ENCODE measurements at regions not wholly inside any gene's neighbourhood (a gene's known extent, or its start where the extent isn't known, plus 50 kb on each side); places are given as distances from the start of the nearest gene placed in this dataset.

- FAIRE-seq (no peak), DNase-seq (ENCODE audit: insufficient read length, low spot score) (no peak)
- no peak for TF ChIP-seq CTCF (IDR thresholded peaks at IDR 0.05; ENCODE audit: insufficient read depth, missing control alignments)
These were observed 131.2 kb upstream of the HAND1 start for GRCh38 chr5:154609251-154609650.

GRCh38 chr5:154608531-154609011 lies 130.5 kb upstream of the HAND1 start:
- FAIRE-seq (no peak), DNase-seq (ENCODE audit: insufficient read length, low spot score) (no peak)
- TF ChIP-seq CTCF (IDR thresholded peaks at IDR 0.05; ENCODE audit: insufficient read depth, missing control alignments) = no peak

GRCh38 chr5:154607746-154608145 lies 129.7 kb upstream of the HAND1 start:
- no peak for TF ChIP-seq CTCF (IDR thresholded peaks at IDR 0.05; ENCODE audit: insufficient read depth, missing control alignments)
- DNase-seq (ENCODE audit: insufficient read length, low spot score) (no peak), FAIRE-seq (no peak)

- FAIRE-seq (no peak), DNase-seq (ENCODE audit: insufficient read length, low spot score) (no peak)
- TF ChIP-seq CTCF (IDR thresholded peaks at IDR 0.05; ENCODE audit: insufficient read depth, missing control alignments) = no peak
These were observed 128.2 kb upstream of the HAND1 start for GRCh38 chr5:154606246-154606645.

GRCh38 chr5:154603953-154604679 lies 126.1 kb upstream of the HAND1 start:
- DNase-seq (ENCODE audit: insufficient read length, low spot score) (no peak), FAIRE-seq (no peak)
- no peak for TF ChIP-seq CTCF (IDR thresholded peaks at IDR 0.05; ENCODE audit: insufficient read depth, missing control alignments)

- TF ChIP-seq CTCF (IDR thresholded peaks at IDR 0.05; ENCODE audit: insufficient read depth, missing control alignments) = no peak
- no peak for DNase-seq (ENCODE audit: insufficient read length, low spot score)
- no peak for FAIRE-seq
These were observed 125.5 kb upstream of the HAND1 start for GRCh38 chr5:154603485-154603884.

GRCh38 chr5:154603011-154603410 lies 125.0 kb upstream of the HAND1 start:
- FAIRE-seq = no peak
- DNase-seq (ENCODE audit: insufficient read length, low spot score) = no peak
- TF ChIP-seq CTCF (IDR thresholded peaks at IDR 0.05; ENCODE audit: insufficient read depth, missing control alignments) = no peak
